Left renal pelvis (tissue), 4 donors: ENCODE measurements at regions not wholly inside any gene's neighbourhood (a gene's known extent, or its start where the extent isn't known, plus 50 kb on each side); places are given as distances from the start of the nearest gene placed in this dataset.
"Not testable (repeated sequence)": the region's sequence is repeated elsewhere in the genome, so short reads cannot be mapped to it uniquely, and the experiment has no call there.

ENCODE experiments used
- DNase-seq, 4 donors: peaks; one replicate each; pipeline ENCODE4 v3.0.0-alpha.2; 2013; ENCODE audit warnings: low read depth in 4 of 4, low spot score in 3 of 4

- no peak for DNase-seq
These were observed 401.5 kb downstream of the RPS6KC1 start for GRCh38 chr1:213452501-213452900.

- no peak for DNase-seq
These were observed 406.1 kb downstream of the RPS6KC1 start for GRCh38 chr1:213457186-213457585.

DNA sequence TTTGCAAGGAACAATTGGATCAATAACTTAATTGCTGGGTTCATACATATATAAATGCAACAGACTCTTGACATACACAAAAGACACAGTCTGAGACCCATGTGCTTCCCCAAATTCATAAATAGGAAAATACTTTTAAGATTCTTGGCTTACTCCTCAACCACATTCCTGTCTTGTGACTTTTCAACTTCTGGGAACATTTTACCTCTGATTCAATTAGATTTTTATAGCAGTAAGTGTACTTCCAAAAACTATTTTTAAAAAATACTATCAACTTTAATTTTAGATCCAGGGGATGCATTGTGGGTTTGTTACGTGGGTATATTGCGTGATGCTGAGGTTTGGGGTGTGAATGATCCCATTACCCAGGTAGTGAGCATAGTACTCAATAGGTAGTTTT, 406.7 kb downstream of the RPS6KC1 start:
- no peak for DNase-seq

- not testable (repeated sequence) for DNase-seq
These were observed 411.3 kb downstream of the RPS6KC1 start for GRCh38 chr1:213462374-213462773.

DNA sequence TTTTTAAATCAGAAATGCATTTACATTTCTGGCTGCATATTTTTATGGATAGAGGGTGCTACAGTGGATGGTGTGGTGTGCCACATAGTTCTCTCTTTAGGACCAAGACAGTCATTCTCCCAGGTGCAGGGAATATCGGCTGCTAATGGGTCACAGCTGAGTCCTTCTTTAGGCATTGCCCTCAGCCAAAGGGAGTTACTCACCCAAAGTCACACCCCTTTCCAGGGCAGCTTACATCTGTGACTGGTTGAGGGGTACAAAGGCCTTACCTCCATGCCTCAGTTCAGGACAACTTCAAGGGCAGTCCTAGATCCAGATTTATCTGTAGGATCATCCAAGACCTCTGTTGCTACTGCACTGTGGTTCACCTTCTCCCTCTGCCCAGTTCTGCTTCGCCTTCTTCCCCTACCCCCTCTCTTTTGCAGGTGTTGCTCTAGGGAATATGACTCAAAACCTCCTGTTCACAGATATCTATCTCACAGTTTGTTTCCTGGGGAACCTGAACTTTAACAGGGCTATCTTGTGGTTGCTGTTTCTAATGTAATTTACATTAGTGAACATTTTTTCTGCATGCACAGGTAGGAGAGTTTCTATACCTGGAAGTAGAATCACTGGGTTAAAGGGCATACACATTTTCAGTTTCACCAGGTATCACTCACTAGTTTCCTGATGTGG, 413.9 kb downstream of the RPS6KC1 start:
- DNase-seq: no peak

- no peak for DNase-seq
These were observed 415.5 kb downstream of the RPS6KC1 start for GRCh38 chr1:213466541-213466940.

GRCh38 chr1:213474054-213474453, 423.0 kb downstream of the RPS6KC1 start:
- DNase-seq: no peak

GRCh38 chr1:213481395-213481794, 430.4 kb downstream of the RPS6KC1 start:
- no peak for DNase-seq

DNA sequence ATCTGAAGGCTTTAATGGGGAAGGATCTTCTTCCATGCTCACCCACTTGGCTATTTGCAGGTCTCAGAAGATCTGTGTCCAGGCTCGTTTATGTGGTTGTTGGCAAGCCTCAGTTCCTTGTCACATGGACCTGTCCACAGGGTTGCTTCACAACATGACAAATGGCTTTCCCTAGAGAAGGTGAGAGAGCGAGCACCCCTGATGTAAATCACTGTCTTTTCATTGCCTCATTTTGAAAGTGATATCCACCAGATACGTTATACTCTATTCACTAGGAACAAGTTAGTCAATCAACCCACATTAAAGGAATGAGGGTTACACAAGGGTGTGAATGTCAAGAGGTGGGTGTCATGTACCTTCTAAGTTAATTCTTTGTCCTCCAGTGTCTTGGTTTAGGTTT, 433.3 kb downstream of the RPS6KC1 start:
- no peak for DNase-seq

DNA sequence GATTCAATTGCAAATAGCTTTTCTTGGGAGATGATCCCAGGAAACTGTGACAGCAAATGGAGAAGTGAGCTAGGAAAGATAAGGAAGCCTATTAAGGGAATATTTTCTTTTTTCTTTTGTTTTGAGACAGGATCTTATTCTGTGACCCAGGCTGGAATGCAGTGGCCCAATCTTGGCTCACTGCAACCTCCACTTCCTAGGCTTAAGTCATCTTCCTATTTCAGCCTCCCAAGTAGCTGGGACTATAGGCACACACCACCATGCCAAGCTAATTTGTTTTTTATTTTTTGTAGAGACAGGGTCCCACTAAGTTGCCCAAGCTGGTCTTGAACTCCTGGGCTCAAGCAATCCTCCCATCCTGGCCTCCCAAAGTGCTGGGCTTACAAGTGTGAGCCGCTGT, 433.7 kb downstream of the RPS6KC1 start:
- DNase-seq: no peak

DNA sequence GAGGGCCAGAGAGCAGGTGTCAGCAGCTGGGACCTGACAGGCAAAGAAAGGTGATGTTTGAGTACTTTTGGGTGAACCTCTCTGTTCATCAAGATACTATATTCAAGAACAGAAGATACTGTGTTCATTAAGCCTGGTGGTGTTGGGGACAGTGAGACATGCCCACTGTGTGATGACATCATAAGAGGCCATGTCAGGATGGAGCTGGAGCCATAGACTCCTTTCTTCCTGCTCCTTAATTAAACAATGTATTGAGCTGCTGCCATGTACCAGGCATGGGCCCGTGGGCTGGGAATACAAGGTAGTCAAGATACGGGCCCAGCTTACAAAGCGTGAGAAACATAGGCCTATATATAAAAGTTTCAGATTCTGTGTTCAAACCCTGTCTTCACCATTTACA, 435.4 kb downstream of the RPS6KC1 start:
- no peak for DNase-seq

- no peak for DNase-seq
These were observed 440.4 kb downstream of the RPS6KC1 start for GRCh38 chr1:213491468-213491867.

GRCh38 chr1:213492161-213493041, 441.4 kb downstream of the RPS6KC1 start:
- DNase-seq: no peak

GRCh38 chr1:213499444-213499843, 448.4 kb downstream of the RPS6KC1 start:
- DNase-seq: no peak

GRCh38 chr1:213507472-213508223, 456.6 kb downstream of the RPS6KC1 start:
- no peak for DNase-seq

- no peak for DNase-seq
These were observed 460.1 kb downstream of the RPS6KC1 start for GRCh38 chr1:213511173-213511572.

- no peak for DNase-seq
These were observed 461.3 kb downstream of the RPS6KC1 start for GRCh38 chr1:213512316-213512715.

DNA sequence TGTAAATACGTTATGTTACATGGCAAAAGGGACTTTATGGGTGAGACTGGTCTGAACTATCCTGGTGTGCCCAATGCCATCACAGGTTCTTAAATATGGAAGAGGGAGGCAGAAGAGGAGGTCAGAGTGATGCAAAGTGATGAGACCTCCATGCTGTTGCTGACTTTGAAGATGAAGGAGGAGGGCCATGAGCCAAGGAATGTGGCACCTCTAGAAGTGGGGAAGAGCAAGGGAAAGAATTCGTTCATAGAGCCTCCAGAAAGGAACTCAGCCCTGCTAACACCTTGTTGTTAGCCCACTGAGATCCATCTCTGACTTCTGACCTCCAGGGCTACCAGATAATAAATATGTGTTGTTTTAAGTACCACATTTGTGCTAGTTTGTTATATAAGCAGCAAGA, 462.0 kb downstream of the RPS6KC1 start:
- DNase-seq: no peak

- not testable (repeated sequence) for DNase-seq
These were observed 463.6 kb downstream of the RPS6KC1 start for GRCh38 chr1:213514408-213515179.

DNA sequence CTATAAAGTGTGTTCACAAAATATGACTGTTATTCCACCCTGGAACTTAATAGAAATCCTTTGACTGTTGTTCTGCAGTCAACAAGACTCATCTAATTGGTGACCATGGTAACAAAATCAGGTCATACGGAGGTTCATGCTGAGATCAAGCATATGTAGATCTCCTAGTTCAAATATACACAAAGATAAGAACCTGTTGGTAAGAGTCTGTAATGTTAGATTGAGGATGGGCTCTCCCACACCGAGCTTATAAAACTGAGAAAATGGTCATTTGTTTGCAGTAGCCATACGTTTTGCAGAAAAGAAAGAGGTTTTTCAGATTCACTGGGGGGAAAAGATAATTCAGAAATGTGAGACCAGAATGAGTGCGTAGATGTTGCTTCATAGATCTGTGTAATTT, 468.1 kb downstream of the RPS6KC1 start:
- no peak for DNase-seq

DNA sequence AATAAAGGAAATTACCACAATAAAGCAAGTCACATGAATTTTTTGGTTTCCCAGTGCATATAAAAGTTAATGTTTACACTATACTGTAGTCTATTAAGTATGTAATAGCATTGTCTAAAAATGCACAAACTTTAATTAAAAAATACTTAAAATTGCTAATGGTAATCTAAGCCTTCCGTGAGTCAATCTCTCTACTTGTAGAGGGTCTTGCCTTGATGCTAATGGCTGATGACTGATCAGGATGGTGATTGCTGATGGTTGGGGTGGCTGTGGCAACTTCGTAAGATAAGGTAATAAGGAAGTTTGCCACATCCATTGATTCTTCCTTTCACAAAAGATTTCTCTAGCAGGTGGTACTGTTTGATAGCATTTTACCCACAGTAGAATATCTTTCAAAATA, 466.6 kb upstream of the PROX1 start:
- DNase-seq: no peak
